ENCODE measurements at regions not wholly inside any gene's neighbourhood (a gene's known extent, or its start where the extent isn't known, plus 50 kb on each side); places are given as distances from the start of the nearest gene placed in this dataset.

GRCh38 chr2:216296856-216297255 is 75.4 kb downstream of the MARCHF4 start:
- no peak for DNase-seq (ENCODE audit: low spot score)
- Mint-ChIP-seq H3K4me3 (ENCODE audit: unreplicated experiment) (no peak overlapping the region), H3K27me3 (ENCODE audit: low read depth) (no peaks in the 10 kb centered on the region), H3K27ac (ENCODE audit: unreplicated experiment) (no peak overlapping the region), H3K36me3 (ENCODE audit: low read depth) (no peaks in the 10 kb centered on the region), H3K9me3 (ENCODE audit: low read depth) (no peaks in the 10 kb centered on the region), H3K4me1 (ENCODE audit: low read depth) (peaks cover 31% of the 10 kb centered on the region)
- TF ChIP-seq, protein P1, sequence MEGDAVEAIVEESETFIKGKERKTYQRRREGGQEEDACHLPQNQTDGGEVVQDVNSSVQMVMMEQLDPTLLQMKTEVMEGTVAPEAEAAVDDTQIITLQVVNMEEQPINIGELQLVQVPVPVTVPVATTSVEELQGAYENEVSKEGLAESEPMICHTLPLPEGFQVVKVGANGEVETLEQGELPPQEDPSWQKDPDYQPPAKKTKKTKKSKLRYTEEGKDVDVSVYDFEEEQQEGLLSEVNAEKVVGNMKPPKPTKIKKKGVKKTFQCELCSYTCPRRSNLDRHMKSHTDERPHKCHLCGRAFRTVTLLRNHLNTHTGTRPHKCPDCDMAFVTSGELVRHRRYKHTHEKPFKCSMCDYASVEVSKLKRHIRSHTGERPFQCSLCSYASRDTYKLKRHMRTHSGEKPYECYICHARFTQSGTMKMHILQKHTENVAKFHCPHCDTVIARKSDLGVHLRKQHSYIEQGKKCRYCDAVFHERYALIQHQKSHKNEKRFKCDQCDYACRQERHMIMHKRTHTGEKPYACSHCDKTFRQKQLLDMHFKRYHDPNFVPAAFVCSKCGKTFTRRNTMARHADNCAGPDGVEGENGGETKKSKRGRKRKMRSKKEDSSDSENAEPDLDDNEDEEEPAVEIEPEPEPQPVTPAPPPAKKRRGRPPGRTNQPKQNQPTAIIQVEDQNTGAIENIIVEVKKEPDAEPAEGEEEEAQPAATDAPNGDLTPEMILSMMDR (IDR thresholded peaks at IDR 0.05): no peak

DNA sequence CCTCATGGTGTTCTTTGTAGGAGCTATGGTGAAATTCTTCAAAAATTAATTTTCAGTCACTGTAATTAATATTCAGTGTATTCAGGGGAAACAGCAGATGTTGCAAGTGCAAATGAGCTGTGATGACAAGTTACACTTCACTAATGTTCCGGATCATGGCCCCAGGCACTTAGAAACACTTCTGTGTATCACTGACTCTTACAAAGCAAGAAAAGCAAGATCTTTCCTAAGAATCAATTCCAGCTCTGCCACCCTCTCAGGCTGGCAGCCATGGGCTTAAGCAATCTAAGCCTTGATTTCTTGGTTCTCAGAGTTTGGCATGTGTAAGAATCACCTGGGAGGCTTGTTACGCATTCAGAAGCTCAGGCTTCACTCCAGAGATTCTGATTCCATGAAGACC is 78.0 kb downstream of the MARCHF4 start:
- TF ChIP-seq, protein P1 (IDR thresholded peaks at IDR 0.05): no peak
- Mint-ChIP-seq H3K4me3 (ENCODE audit: unreplicated experiment) (no peak overlapping the region), H3K27ac (ENCODE audit: unreplicated experiment) (no peak overlapping the region), H3K27me3 (ENCODE audit: low read depth) (no peaks in the 10 kb centered on the region), H3K9me3 (ENCODE audit: low read depth) (no peaks in the 10 kb centered on the region), H3K4me1 (ENCODE audit: low read depth) (peaks cover 21% of the 10 kb centered on the region), H3K36me3 (ENCODE audit: low read depth) (no peaks in the 10 kb centered on the region)
- no peak for DNase-seq (ENCODE audit: low spot score)

GRCh38 chr2:216293883-216294282 is 78.4 kb downstream of the MARCHF4 start:
- no peak for DNase-seq (ENCODE audit: low spot score)
- no peak overlapping the region for H3K4me3 Mint-ChIP-seq (ENCODE audit: unreplicated experiment)

GRCh38 chr2:216292886-216293301 is 79.4 kb downstream of the MARCHF4 start:
- Mint-ChIP-seq H3K27ac (ENCODE audit: unreplicated experiment) (peak overlapping the region; percentile 37), H3K4me1 (ENCODE audit: low read depth) (peaks cover 6% of the 10 kb centered on the region), H3K27me3 (ENCODE audit: low read depth) (no peaks in the 10 kb centered on the region), H3K4me3 (ENCODE audit: unreplicated experiment) (no peak overlapping the region), H3K36me3 (ENCODE audit: low read depth) (no peaks in the 10 kb centered on the region), H3K9me3 (ENCODE audit: low read depth) (no peaks in the 10 kb centered on the region)
- TF ChIP-seq, protein P1 (IDR thresholded peaks at IDR 0.05): no peak
- no peak for DNase-seq (ENCODE audit: low spot score)

More at GRCh38 chr2:216293883-216294282, 78.4 kb downstream of the MARCHF4 start:
- Mint-ChIP-seq H3K36me3 (ENCODE audit: low read depth) (no peaks in the 10 kb centered on the region), H3K27me3 (ENCODE audit: low read depth) (no peaks in the 10 kb centered on the region), H3K4me1 (ENCODE audit: low read depth) (peaks cover 16% of the 10 kb centered on the region), H3K27ac (ENCODE audit: unreplicated experiment) (no peak overlapping the region), H3K9me3 (ENCODE audit: low read depth) (no peaks in the 10 kb centered on the region)
- TF ChIP-seq, protein P1 (IDR thresholded peaks at IDR 0.05): no peak

- Mint-ChIP-seq H3K36me3 (ENCODE audit: low read depth) (no peaks in the 10 kb centered on the region), H3K27ac (ENCODE audit: unreplicated experiment) (no peak overlapping the region), H3K27me3 (ENCODE audit: low read depth) (no peaks in the 10 kb centered on the region), H3K4me3 (ENCODE audit: unreplicated experiment) (no peak overlapping the region), H3K4me1 (ENCODE audit: low read depth) (peaks cover 2% of the 10 kb centered on the region), H3K9me3 (ENCODE audit: low read depth) (no peaks in the 10 kb centered on the region)
- TF ChIP-seq, protein P1 (IDR thresholded peaks at IDR 0.05): no peak
- DNase-seq (ENCODE audit: low spot score): no peak
Observed at GRCh38 chr2:216292475-216292874, 79.8 kb downstream of the MARCHF4 start.
